ENCODE measurements at regions not wholly inside any gene's neighbourhood (a gene's known extent, or its start where the extent isn't known, plus 50 kb on each side); places are given as distances from the start of the nearest gene placed in this dataset.

- Mint-ChIP-seq H3K9me3 (ENCODE audit: unreplicated experiment) (no peaks in the 10 kb centered on the region), H3K36me3 (ENCODE audit: unreplicated experiment) (no peaks in the 10 kb centered on the region), H3K4me3 (ENCODE audit: unreplicated experiment) (no peak overlapping the region), H3K27me3 (ENCODE audit: unreplicated experiment) (peaks cover 2% of the 10 kb centered on the region), H3K27ac (ENCODE audit: unreplicated experiment) (no peak overlapping the region), H3K4me1 (ENCODE audit: low read depth, unreplicated experiment) (no peaks in the 10 kb centered on the region)
- TF ChIP-seq, protein P1, sequence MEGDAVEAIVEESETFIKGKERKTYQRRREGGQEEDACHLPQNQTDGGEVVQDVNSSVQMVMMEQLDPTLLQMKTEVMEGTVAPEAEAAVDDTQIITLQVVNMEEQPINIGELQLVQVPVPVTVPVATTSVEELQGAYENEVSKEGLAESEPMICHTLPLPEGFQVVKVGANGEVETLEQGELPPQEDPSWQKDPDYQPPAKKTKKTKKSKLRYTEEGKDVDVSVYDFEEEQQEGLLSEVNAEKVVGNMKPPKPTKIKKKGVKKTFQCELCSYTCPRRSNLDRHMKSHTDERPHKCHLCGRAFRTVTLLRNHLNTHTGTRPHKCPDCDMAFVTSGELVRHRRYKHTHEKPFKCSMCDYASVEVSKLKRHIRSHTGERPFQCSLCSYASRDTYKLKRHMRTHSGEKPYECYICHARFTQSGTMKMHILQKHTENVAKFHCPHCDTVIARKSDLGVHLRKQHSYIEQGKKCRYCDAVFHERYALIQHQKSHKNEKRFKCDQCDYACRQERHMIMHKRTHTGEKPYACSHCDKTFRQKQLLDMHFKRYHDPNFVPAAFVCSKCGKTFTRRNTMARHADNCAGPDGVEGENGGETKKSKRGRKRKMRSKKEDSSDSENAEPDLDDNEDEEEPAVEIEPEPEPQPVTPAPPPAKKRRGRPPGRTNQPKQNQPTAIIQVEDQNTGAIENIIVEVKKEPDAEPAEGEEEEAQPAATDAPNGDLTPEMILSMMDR (IDR thresholded peaks at IDR 0.05; ENCODE audit: partially characterized antibody, unreplicated experiment), result no peak
- no peak for DNase-seq
Measured at GRCh38 chr16:9031107-9031506, 60.3 kb upstream of the HAPSTR1 start.

DNA sequence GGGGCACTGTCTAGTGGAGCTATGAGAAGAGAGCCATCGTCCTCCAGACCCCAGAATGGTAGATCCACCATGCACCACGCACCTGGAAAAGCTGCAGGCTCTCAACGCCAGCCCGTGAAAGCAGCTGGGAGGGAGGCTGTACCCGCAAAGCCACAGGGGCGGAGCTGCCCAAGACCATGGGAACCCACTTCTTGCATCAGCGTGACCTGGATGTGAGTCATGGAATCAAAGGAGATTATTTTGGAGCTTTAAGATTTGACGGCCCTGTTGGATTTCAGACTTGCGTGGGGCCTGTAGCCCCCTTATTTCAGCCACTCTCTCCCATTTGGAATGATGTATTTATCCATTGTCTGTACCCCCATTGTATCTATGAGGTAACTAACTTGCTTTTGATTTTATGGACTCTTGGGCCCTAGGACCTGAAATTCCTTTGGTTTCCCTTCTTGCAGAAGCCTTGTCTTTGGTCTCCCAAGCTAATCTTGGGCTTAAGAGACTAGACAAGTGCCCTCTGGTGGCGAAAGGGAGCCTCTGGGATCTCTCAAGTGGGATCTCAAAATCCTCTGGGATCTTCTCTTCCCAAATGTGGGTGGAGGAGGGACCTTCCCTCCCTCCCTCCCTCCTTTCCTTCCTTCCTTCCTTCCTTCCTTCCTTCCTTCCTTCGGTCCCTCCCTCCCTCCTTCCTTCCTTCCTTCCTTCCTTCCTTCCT, 58.2 kb upstream of the HAPSTR1 start:
- TF ChIP-seq, protein P1 (IDR thresholded peaks at IDR 0.05; ENCODE audit: partially characterized antibody, unreplicated experiment), result peak; percentile 20
- H3K4me3 Mint-ChIP-seq (ENCODE audit: unreplicated experiment), result no peak overlapping the region
- H3K27me3 Mint-ChIP-seq (ENCODE audit: unreplicated experiment), result peaks cover 2% of the 10 kb centered on the region
- H3K9me3 Mint-ChIP-seq (ENCODE audit: unreplicated experiment), result no peaks in the 10 kb centered on the region
- no peak overlapping the region for H3K27ac Mint-ChIP-seq (ENCODE audit: unreplicated experiment)
- DNase-seq, result peak; percentile 28
- no peaks in the 10 kb centered on the region for H3K4me1 Mint-ChIP-seq (ENCODE audit: low read depth, unreplicated experiment)
- no peaks in the 10 kb centered on the region for H3K36me3 Mint-ChIP-seq (ENCODE audit: unreplicated experiment)

GRCh38 chr16:9034056-9034455, 57.4 kb upstream of the HAPSTR1 start:
- Mint-ChIP-seq H3K27me3 (ENCODE audit: unreplicated experiment) (peaks cover 2% of the 10 kb centered on the region), H3K4me1 (ENCODE audit: low read depth, unreplicated experiment) (no peaks in the 10 kb centered on the region), H3K4me3 (ENCODE audit: unreplicated experiment) (no peak overlapping the region), H3K27ac (ENCODE audit: unreplicated experiment) (no peak overlapping the region), H3K9me3 (ENCODE audit: unreplicated experiment) (no peaks in the 10 kb centered on the region), H3K36me3 (ENCODE audit: unreplicated experiment) (no peaks in the 10 kb centered on the region)
- DNase-seq, result no peak
- TF ChIP-seq, protein P1 (IDR thresholded peaks at IDR 0.05; ENCODE audit: partially characterized antibody, unreplicated experiment), result no peak

GRCh38 chr16:9035996-9036395, 55.4 kb upstream of the HAPSTR1 start:
- H3K27me3 Mint-ChIP-seq (ENCODE audit: unreplicated experiment), result no peaks in the 10 kb centered on the region
- H3K4me3 Mint-ChIP-seq (ENCODE audit: unreplicated experiment), result no peak overlapping the region
- H3K27ac Mint-ChIP-seq (ENCODE audit: unreplicated experiment), result no peak overlapping the region
- H3K4me1 Mint-ChIP-seq (ENCODE audit: low read depth, unreplicated experiment), result no peaks in the 10 kb centered on the region
- TF ChIP-seq, protein P1 (IDR thresholded peaks at IDR 0.05; ENCODE audit: partially characterized antibody, unreplicated experiment), result no peak
- no peaks in the 10 kb centered on the region for H3K36me3 Mint-ChIP-seq (ENCODE audit: unreplicated experiment)
- DNase-seq, result no peak
- H3K9me3 Mint-ChIP-seq (ENCODE audit: unreplicated experiment), result no peaks in the 10 kb centered on the region

- Mint-ChIP-seq H3K4me1 (ENCODE audit: low read depth, unreplicated experiment) (peaks cover 4% of the 10 kb centered on the region), H3K4me3 (ENCODE audit: unreplicated experiment) (no peak overlapping the region), H3K27ac (ENCODE audit: unreplicated experiment) (no peak overlapping the region), H3K9me3 (ENCODE audit: unreplicated experiment) (peaks cover 3% of the 10 kb centered on the region), H3K36me3 (ENCODE audit: unreplicated experiment) (no peaks in the 10 kb centered on the region), H3K27me3 (ENCODE audit: unreplicated experiment) (no peaks in the 10 kb centered on the region)
- TF ChIP-seq, protein P1 (IDR thresholded peaks at IDR 0.05; ENCODE audit: partially characterized antibody, unreplicated experiment), result no peak
- DNase-seq, result no peak
Measured at GRCh38 chr16:9039210-9039609, 52.2 kb upstream of the HAPSTR1 start.

All from glutamatergic neuron (in vitro differentiated cells).